C4-2B (cell line): ENCODE measurements at regions not wholly inside any gene's neighbourhood (a gene's known extent, or its start where the extent isn't known, plus 50 kb on each side); places are given as distances from the start of the nearest gene placed in this dataset.

Experiments used
- CTCF ChIP-seq: fragments of 450-650 bp; conservative IDR thresholded peaks from 2 replicates; pipeline ENCODE4 v1.5.1; 2017; ENCODE audit warnings: mild to moderate bottlenecking
- ZFX ChIP-seq: fragments of 450-650 bp; IDR thresholded peaks from 2 replicates; pipeline ENCODE4 v1.6.1; 2017

GRCh38 chr2:114345246-114345645 is 97.2 kb upstream of the DPP10 start:
- TF ChIP-seq CTCF (no peak), ZFX (no peak)
